HUES64 (cell line): ENCODE measurements at regions not wholly inside any gene's neighbourhood (a gene's known extent, or its start where the extent isn't known, plus 50 kb on each side); places are given as distances from the start of the nearest gene placed in this dataset.

Experiments used
- H3K27ac ChIP-seq: 2 replicates; pipeline ENCODE4 v1.7.0; 2013; ENCODE audit warnings: low read depth, low read length, inconsistent platforms
- H3K27me3 ChIP-seq: 2 replicates; pipeline ENCODE4 v1.6.1; 2013; ENCODE audit warnings: mild to moderate bottlenecking, low read length; ENCODE audit not compliant: insufficient read depth
- H3K36me3 ChIP-seq: 2 replicates; pipeline ENCODE4 v1.6.1; 2013; ENCODE audit warnings: mild to moderate bottlenecking, low read length; ENCODE audit not compliant: insufficient read depth
- H3K4me1 ChIP-seq: 2 replicates; pipeline ENCODE4 v1.6.1; 2013; ENCODE audit warnings: mild to moderate bottlenecking, low read length, moderate library complexity; ENCODE audit not compliant: insufficient read depth
- H3K4me3 ChIP-seq: 2 replicates; pipeline ENCODE4 v1.5.1; 2013; ENCODE audit warnings: mild to moderate bottlenecking, low read length, moderate library complexity
- H3K9ac ChIP-seq: 2 replicates; pipeline ENCODE4 v1.6.1; 2013; ENCODE audit warnings: mild to moderate bottlenecking, low read depth, low read length
- H3K9me3 ChIP-seq: 2 replicates; pipeline ENCODE4 v1.6.1; 2013; ENCODE audit warnings: low read depth, low read length; ENCODE audit not compliant: insufficient read depth
- WGBS: fragments of 150-250, 120-280 bp; methylation state at CpG from one replicate; pipeline ENCODE4 v1.1.7; 2013; ENCODE audit warnings: missing lambda C conversion rate; 5-methylcytosine and 5-hydroxymethylcytosine counted together

DNA sequence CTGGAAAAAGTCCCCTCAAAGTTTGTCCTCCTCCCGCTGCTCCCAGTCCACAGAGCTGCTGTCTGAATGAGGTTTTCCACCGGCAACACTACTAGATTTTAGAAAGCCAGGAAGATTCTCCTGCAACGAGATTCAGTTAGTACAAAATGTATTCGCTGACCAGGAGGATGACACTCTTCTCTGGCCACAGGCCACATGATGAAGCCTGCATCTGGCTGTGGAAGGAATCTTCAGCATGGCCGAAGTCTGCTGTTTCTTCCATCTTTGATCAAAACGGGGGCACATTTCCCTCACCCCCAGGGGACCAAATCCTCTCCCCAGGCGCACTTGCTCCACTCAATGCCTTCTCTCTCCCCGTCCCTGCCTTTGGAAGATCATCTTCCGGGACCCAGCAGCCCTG lies 215.8 kb upstream of the NLRP1 start:
- 58% methylated on average over 9 of the region's 9 CpGs for WGBS
- H3K27me3 ChIP-seq: no peaks in the 10 kb centered on the region
- no peak overlapping the region for H3K9ac ChIP-seq
- H3K9me3 ChIP-seq: no peaks in the 10 kb centered on the region
- H3K36me3 ChIP-seq: no peaks in the 10 kb centered on the region
- H3K4me1 ChIP-seq: peaks cover 26% of the 10 kb centered on the region
- no peak overlapping the region for H3K27ac ChIP-seq
- no peak overlapping the region for H3K4me3 ChIP-seq

DNA sequence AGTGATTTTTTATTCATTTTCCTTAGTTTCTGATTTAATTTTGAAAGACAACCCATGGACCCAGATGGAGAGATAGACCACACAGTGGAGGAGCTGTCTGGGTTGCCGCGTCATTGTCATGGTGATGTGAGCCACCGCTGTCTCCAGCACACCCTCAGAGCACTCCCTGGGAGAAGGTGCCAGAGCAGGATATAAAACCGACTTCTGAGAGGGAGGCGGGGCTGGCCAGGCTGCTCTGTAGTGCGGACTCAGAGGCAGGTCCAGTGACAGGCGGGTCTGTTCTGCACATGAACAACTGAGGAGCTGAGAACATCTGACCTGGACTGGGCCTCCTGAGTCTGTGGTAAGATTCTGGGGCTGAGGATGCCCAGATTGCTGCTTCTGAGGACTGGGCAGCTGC lies 216.3 kb upstream of the NLRP1 start:
- Histone ChIP-seq H3K36me3 (no peaks in the 10 kb centered on the region), H3K4me3 (no peak overlapping the region), H3K27ac (no peak overlapping the region), H3K9me3 (no peaks in the 10 kb centered on the region), H3K4me1 (peaks cover 26% of the 10 kb centered on the region), H3K9ac (no peak overlapping the region), H3K27me3 (no peaks in the 10 kb centered on the region)
- WGBS: 28% methylated on average over 7 of the region's 7 CpGs

DNA sequence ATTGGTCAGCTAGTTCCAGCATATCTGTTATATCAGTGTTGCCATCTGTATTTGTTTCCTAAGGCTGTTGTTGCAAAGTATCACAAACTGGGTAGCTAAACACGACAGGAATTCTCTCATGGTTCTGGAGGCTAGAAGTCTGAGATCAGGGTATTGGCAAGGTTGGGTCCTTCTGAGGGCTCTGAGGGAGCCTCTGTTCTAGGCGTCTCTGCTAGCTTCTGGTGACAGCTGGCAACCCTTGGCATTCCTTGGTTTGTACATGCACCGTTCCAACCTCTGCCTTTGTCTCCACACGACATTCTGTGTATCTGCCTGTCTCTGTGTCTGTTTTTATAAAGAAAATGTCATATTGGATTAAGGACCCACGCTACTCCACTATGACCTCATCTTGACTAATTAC lies 219.9 kb upstream of the NLRP1 start:
- Histone ChIP-seq H3K27ac (no peak overlapping the region), H3K4me1 (peaks cover 9% of the 10 kb centered on the region), H3K9ac (no peak overlapping the region), H3K27me3 (no peaks in the 10 kb centered on the region), H3K9me3 (peaks cover 13% of the 10 kb centered on the region), H3K4me3 (no peak overlapping the region), H3K36me3 (0 out of 2 replicates have a peak, but pooled peaks cover 3% of the 10 kb centered on the region)
- 89% methylated on average over 4 of the region's 5 CpGs for WGBS

DNA sequence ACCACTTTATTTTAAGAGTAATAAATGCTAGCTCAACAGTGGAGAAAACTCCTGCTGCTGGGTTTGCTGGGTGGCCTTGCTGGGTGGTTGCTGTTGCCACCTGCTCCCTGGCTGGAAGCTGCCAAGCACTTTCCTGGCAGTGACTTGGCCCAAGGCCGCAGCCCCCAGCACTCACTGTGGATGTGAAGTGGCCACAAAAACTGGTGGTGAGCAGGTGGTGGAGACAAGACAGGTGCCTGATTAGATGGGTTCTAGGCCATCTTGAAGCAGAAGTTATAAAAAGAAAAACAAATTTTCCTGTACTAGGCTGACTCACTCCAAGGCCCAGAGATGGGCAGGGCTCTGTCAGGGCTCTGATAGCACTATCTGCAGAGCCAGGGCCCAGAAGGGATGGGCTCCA lies 224.7 kb upstream of the NLRP1 start:
- Histone ChIP-seq H3K27me3 (no peaks in the 10 kb centered on the region), H3K36me3 (0 out of 2 replicates have a peak, but pooled peaks cover 3% of the 10 kb centered on the region), H3K4me3 (no peak overlapping the region), H3K27ac (no peak overlapping the region), H3K9ac (no peak overlapping the region), H3K4me1 (peaks cover 7% of the 10 kb centered on the region; the same call in 1 of the 2 replicates), H3K9me3 (peaks cover 40% of the 10 kb centered on the region)
- 97% methylated on average over 1 of the region's 1 CpG for WGBS

DNA sequence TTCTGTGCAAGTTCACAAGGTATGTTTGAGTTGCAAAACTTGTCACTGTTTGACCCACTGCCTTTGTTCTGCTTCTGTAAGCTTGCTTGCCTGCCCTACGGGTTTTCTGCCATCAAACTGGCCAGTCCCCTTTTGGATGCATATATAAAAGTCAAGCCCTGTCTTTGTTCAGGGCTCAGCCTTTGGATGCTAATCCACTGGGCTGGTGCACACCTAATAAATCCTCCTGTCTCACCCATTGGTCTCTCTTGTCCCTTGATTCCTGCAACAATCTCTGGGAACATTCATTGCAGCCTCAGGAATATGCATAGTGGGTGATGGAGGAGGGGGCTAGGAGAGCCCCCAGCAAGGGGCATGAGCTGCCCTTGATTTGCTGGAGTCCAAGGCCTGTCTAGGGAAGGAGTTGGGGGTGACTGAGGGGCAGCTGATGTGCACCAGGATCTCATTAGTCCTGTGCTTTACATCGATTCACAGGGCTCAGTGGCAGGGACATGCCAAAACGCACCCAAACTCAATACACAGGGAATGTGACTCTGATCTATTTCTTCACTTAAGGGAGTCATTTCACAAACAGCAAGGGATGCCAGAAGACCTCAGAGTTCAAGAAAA lies 225.4 kb upstream of the NLRP1 start:
- no peak overlapping the region for H3K9ac ChIP-seq
- 0 out of 2 replicates have a peak, but pooled peaks cover 3% of the 10 kb centered on the region for H3K36me3 ChIP-seq
- peaks cover 40% of the 10 kb centered on the region for H3K9me3 ChIP-seq
- 91% methylated on average over 3 of the region's 3 CpGs for WGBS
- H3K4me1 ChIP-seq: peaks cover 7% of the 10 kb centered on the region; the same call in 1 of the 2 replicates
- H3K4me3 ChIP-seq: no peak overlapping the region
- no peak overlapping the region for H3K27ac ChIP-seq
- H3K27me3 ChIP-seq: no peaks in the 10 kb centered on the region

DNA sequence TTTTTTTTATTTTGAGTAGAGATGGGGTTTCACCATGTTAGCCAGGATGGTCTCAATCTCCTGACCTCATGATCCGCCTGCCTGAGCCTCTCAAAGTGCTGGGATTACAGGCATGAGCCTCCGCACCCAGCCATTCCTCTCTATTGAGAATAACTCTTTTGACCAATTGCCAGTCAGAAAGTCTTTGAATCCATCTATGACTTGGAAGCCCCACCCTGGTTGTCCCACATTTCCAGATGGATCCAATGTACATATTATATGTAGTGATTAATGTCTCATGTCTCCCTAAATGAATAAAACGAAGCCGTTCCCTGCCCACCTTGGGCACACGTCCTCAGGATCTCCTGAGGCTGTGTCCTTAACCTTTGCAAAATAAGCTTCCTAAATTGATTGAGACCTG lies 228.3 kb upstream of the NLRP1 start:
- Histone ChIP-seq H3K9ac (no peak overlapping the region), H3K27me3 (no peaks in the 10 kb centered on the region), H3K4me3 (no peak overlapping the region), H3K36me3 (0 out of 2 replicates have a peak, but pooled peaks cover 3% of the 10 kb centered on the region), H3K4me1 (peaks cover 16% of the 10 kb centered on the region), H3K9me3 (peaks cover 40% of the 10 kb centered on the region), H3K27ac (no peak overlapping the region)
- 96% methylated on average over 5 of the region's 5 CpGs for WGBS

DNA sequence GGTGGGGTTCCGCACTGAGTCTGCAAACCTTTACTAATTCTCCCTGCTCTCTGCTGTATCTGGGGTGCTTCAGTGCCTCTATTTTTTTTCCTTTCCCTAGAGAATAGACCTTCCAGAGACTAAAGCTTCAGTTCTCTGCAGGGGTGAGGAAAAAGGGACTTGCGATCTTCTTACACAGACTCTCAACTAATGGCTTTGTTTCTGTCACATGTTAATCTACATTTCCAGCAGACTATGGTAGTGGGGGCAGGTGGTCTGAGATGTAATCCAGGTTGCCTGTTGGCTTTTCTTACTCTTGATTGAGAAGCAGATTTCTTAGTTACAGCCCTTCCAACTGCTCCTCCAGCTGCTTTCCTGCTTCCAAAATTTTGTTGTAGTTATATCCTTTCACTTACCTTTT lies 229.0 kb upstream of the NLRP1 start:
- H3K9me3 ChIP-seq: peaks cover 35% of the 10 kb centered on the region
- no peak overlapping the region for H3K4me3 ChIP-seq
- 0 out of 2 replicates have a peak, but pooled peaks cover 3% of the 10 kb centered on the region for H3K36me3 ChIP-seq
- H3K9ac ChIP-seq: no peak overlapping the region
- WGBS: 58% methylated on average over 1 of the region's 2 CpGs
- H3K4me1 ChIP-seq: peaks cover 16% of the 10 kb centered on the region
- no peaks in the 10 kb centered on the region for H3K27me3 ChIP-seq
- H3K27ac ChIP-seq: no peak overlapping the region

DNA sequence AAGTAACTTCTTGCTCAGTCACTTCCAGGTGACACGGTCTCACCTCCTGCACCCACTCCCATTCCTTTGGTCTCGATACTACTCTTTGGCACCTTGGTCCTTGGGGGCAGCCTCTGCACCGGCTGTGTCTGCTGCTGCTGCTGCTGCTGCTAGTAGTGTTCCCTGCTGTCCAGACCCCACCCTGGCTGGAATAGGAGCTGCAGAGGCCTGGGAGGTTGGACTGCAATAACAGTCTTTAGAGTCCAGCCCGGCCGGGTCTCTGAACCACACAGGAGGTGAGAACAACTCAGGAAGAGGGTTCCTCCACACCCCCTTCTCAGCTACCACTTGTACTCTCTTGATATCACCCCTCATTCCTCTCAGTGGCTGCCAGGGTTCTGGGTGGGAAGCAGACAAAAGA lies 231.1 kb upstream of the NLRP1 start:
- 92% methylated on average over 5 of the region's 5 CpGs for WGBS
- no peak overlapping the region for H3K4me3 ChIP-seq
- peaks cover 16% of the 10 kb centered on the region for H3K4me1 ChIP-seq

DNA sequence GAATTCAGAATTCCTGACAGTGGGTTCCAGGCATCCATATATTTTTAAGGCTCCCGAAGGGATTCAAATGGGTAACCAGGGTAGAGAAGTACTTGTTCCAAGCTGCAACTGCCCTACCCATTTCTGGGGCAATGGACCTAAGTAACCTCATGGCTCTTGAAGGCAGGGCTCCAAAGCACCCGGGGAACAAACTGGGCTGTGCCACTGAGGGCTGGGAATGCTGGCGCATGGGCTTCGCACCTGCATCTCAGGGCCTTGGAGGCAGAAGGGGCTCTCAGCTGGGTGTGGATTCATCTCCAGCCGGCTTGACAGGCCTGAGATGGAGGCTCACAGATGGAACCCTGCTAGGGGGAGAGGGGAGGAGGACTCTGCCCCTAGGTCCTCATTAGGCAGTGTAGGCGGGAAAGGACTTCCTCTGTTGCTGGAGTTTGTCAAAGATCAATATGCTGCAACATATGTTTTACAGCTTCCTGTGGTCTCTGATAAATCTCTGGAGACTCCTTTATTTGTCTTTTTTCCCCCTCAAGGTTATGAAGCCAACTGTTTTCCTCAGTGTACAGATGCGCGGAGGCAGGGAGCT lies 232.3 kb upstream of the NLRP1 start:
- H3K4me3 ChIP-seq: no peak overlapping the region
- H3K4me1 ChIP-seq: peaks cover 18% of the 10 kb centered on the region
- peaks cover 6% of the 10 kb centered on the region for H3K9me3 ChIP-seq
- H3K9ac ChIP-seq: no peak overlapping the region
- no peaks in the 10 kb centered on the region for H3K36me3 ChIP-seq
- no peak overlapping the region for H3K27ac ChIP-seq
- H3K27me3 ChIP-seq: no peaks in the 10 kb centered on the region
- 83% methylated on average over 8 of the region's 8 CpGs for WGBS

More for the DNA sequence above, 231.1 kb upstream of the NLRP1 start:
- H3K9ac ChIP-seq: no peak overlapping the region
- H3K36me3 ChIP-seq: no peaks in the 10 kb centered on the region
- H3K27ac ChIP-seq: no peak overlapping the region
- H3K27me3 ChIP-seq: no peaks in the 10 kb centered on the region
- H3K9me3 ChIP-seq: peaks cover 17% of the 10 kb centered on the region

DNA sequence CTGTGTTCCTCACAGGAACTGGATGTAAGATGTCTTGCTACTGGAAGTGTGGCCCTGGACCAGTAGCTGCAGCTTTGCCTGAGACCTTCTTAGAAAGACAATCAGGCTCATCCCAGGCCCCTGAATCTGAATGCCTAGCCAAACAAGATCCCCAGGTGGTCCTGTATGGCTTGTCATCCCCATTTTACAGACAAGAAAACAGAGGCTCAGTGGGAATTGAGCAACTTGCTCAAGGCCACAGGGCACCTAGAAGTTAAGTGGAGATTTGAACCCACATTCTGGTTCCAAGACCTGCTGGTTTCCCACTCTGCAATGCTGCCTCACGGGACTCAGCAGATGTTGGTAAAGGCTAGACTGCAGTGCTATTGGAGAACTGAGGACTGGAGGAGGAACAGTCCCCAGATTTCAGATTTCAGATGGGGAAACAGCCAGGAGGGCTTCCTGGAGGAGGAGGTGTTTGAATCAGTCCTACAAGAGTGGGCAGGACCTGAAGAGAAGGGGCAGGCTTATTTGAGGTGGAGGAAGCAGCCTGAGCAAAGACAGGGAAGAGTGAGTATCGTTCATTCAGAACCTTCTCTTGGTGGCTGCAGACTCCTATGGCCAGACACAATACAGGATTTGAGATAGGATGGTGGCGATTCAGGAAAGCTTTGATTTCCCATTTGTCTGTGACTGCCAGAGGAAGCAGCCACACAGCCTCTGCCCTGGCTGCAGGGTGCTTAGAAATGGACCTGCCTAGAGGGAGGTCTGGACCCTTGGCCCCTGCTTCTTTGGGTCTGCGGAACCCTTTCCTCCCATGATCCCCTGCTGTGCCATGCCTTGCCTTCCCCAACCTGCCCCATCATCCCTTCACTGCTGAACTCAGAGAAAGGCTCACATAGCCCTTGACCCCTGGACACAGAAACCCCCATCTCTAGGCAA lies 233.4 kb upstream of the NLRP1 start:
- Histone ChIP-seq H3K27me3 (no peaks in the 10 kb centered on the region), H3K9me3 (no peaks in the 10 kb centered on the region), H3K9ac (no peak overlapping the region), H3K4me3 (no peak overlapping the region), H3K4me1 (peaks cover 17% of the 10 kb centered on the region), H3K36me3 (no peaks in the 10 kb centered on the region), H3K27ac (no peak overlapping the region)
- 94% methylated on average over 4 of the region's 4 CpGs for WGBS

DNA sequence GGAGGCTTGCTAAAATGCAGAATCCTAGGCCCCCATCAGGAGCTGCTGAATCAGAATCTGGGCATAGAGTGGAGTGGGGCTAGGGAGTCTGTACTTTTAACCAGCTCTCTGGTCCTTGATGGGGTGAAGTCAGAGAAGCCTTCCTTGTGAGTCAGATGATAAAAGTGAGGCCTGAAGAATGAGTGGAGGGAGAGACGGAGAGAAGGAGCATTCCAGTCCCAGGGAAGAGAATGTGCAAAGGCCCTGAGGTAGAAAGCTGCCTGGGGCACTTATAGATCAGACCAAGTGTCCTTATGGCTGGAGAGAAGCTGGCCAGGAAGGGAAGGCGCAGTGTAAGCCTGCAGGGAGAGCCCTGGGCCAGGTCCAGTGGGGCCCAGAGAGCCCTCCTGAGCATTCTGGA lies 235.1 kb upstream of the NLRP1 start:
- H3K9ac ChIP-seq: no peak overlapping the region
- H3K4me1 ChIP-seq: peaks cover 11% of the 10 kb centered on the region
- 92% methylated on average over 2 of the region's 2 CpGs for WGBS
- H3K9me3 ChIP-seq: no peaks in the 10 kb centered on the region
- H3K27ac ChIP-seq: no peak overlapping the region
- H3K36me3 ChIP-seq: no peaks in the 10 kb centered on the region
- no peak overlapping the region for H3K4me3 ChIP-seq
- no peaks in the 10 kb centered on the region for H3K27me3 ChIP-seq
